Jurkat, Clone E6-1 (cell line): ENCODE measurements at regions not wholly inside any gene's neighbourhood (a gene's known extent, or its start where the extent isn't known, plus 50 kb on each side); places are given as distances from the start of the nearest gene placed in this dataset.

Experiments
- DNase-seq: peaks from one replicate; pipeline ENCODE4 v3.0.0-alpha.2; 2011; ENCODE audit warnings: low read depth, low spot score
- H3K4me3 ChIP-seq: 2 replicates; pipeline ENCODE4 v1.5.1; 2011; ENCODE audit warnings: mild to moderate bottlenecking, low read length, control low read depth, moderate library complexity

- no peak for DNase-seq
- H3K4me3 ChIP-seq: no peak overlapping the region
These were observed 201.4 kb downstream of the ZNF462 start for GRCh38 chr9:107064378-107064777.

GRCh38 chr9:107065549-107065948 is 202.6 kb downstream of the ZNF462 start:
- DNase-seq: no peak
- H3K4me3 ChIP-seq: no peak overlapping the region

- DNase-seq: no peak
- no peak overlapping the region for H3K4me3 ChIP-seq
These were observed 204.9 kb downstream of the ZNF462 start for GRCh38 chr9:107067739-107068416.

- H3K4me3 ChIP-seq: no peak overlapping the region
- no peak for DNase-seq
These were observed 205.6 kb downstream of the ZNF462 start for GRCh38 chr9:107068581-107068980.

- no peak for DNase-seq
- H3K4me3 ChIP-seq: no peak overlapping the region
These were observed 207.6 kb downstream of the ZNF462 start for GRCh38 chr9:107070586-107070985.

GRCh38 chr9:107078061-107078460 is 205.0 kb upstream of the RAD23B start:
- no peak for DNase-seq
- no peak overlapping the region for H3K4me3 ChIP-seq

GRCh38 chr9:107079589-107079988 is 203.5 kb upstream of the RAD23B start:
- no peak overlapping the region for H3K4me3 ChIP-seq
- DNase-seq: no peak

GRCh38 chr9:107080130-107080529 is 202.9 kb upstream of the RAD23B start:
- DNase-seq: no peak
- H3K4me3 ChIP-seq: no peak overlapping the region

- DNase-seq: no peak
These were observed 196.6 kb upstream of the RAD23B start for GRCh38 chr9:107086460-107086859.

GRCh38 chr9:107087222-107087621 is 195.9 kb upstream of the RAD23B start:
- no peak for DNase-seq
- H3K4me3 ChIP-seq: no peak overlapping the region

More at GRCh38 chr9:107086460-107086859, 196.6 kb upstream of the RAD23B start:
- no peak overlapping the region for H3K4me3 ChIP-seq

GRCh38 chr9:107090218-107090617 is 192.9 kb upstream of the RAD23B start:
- DNase-seq: no peak
- no peak overlapping the region for H3K4me3 ChIP-seq

GRCh38 chr9:107093365-107094060 is 189.6 kb upstream of the RAD23B start:
- H3K4me3 ChIP-seq: no peak overlapping the region
- no peak for DNase-seq

- H3K4me3 ChIP-seq: no peak overlapping the region
- no peak for DNase-seq
These were observed 188.7 kb upstream of the RAD23B start for GRCh38 chr9:107094370-107094769.

GRCh38 chr9:107100591-107100990 is 182.5 kb upstream of the RAD23B start:
- DNase-seq: no peak

GRCh38 chr9:107102011-107102410 is 181.1 kb upstream of the RAD23B start:
- no peak overlapping the region for H3K4me3 ChIP-seq
- DNase-seq: no peak

More at GRCh38 chr9:107100591-107100990, 182.5 kb upstream of the RAD23B start:
- H3K4me3 ChIP-seq: no peak overlapping the region

GRCh38 chr9:107103621-107104020 is 179.5 kb upstream of the RAD23B start:
- DNase-seq: no peak
- H3K4me3 ChIP-seq: no peak overlapping the region

- no peak overlapping the region for H3K4me3 ChIP-seq
- DNase-seq: no peak
These were observed 177.3 kb upstream of the RAD23B start for GRCh38 chr9:107105784-107106183.

- H3K4me3 ChIP-seq: no peak overlapping the region
- no peak for DNase-seq
These were observed 176.7 kb upstream of the RAD23B start for GRCh38 chr9:107106416-107106815.

GRCh38 chr9:107108342-107109130 is 174.5 kb upstream of the RAD23B start:
- no peak for DNase-seq
- H3K4me3 ChIP-seq: no peak overlapping the region

- no peak overlapping the region for H3K4me3 ChIP-seq
- no peak for DNase-seq
These were observed 173.8 kb upstream of the RAD23B start for GRCh38 chr9:107109324-107109723.
